Smooth muscle cell (in vitro differentiated cells): ENCODE measurements at regions not wholly inside any gene's neighbourhood (a gene's known extent, or its start where the extent isn't known, plus 50 kb on each side); places are given as distances from the start of the nearest gene placed in this dataset.
A peak's percentile ranks its signal among the peaks of the same experiment; 100 is the strongest.

Experiments used
- DNase-seq: peaks from one replicate; lab custom pipeline; 2025; ENCODE audit not compliant: unreplicated experiment; lab: John Stamatoyannopoulos, UW
- H2AFZ ChIP-seq: fragments of 200-600 bp; sonication (generic); 2 replicates; pipeline ENCODE4 v1.6.0; 2016; ENCODE audit warnings: antibody characterized with exemption, low read depth, mild to moderate bottlenecking
- H3F3A ChIP-seq: fragments of 200-600 bp; sonication (generic); 2 replicates; pipeline ENCODE4 v1.6.0; 2017; ENCODE audit warnings: antibody characterized with exemption, low read depth
- H3K27ac ChIP-seq: fragments of 200-600 bp; sonication (generic); 2 replicates; pipeline ENCODE4 v1.5.1; 2016; ENCODE audit warnings: low read depth, mild to moderate bottlenecking
- H3K27me3 ChIP-seq: fragments of 200-600 bp; sonication (generic); 2 replicates; pipeline ENCODE4 v1.6.1; 2016; ENCODE audit warnings: low read depth, mild to moderate bottlenecking
- H3K36me3 ChIP-seq: fragments of 200-600 bp; sonication (generic); 2 replicates; pipeline ENCODE4 v1.5.1; 2016; ENCODE audit warnings: low read depth
- H3K4me1 ChIP-seq: fragments of 200-600 bp; sonication (generic); 2 replicates; pipeline ENCODE4 v1.5.1; 2016; ENCODE audit warnings: low read depth
- H3K4me2 ChIP-seq: fragments of 200-600 bp; sonication (generic); 2 replicates; pipeline ENCODE4 v1.6.0; 2016; ENCODE audit warnings: mild to moderate bottlenecking
- H3K4me3 ChIP-seq: fragments of 200-600 bp; sonication (generic); 2 replicates; pipeline ENCODE4 v1.5.1; 2016; ENCODE audit warnings: mild to moderate bottlenecking
- H3K79me2 ChIP-seq: fragments of 200-600 bp; sonication (generic); 2 replicates; pipeline ENCODE4 v1.6.0; 2016; ENCODE audit warnings: low read depth, mild to moderate bottlenecking
- H3K9ac ChIP-seq: fragments of 200-600 bp; sonication (generic); 2 replicates; pipeline ENCODE4 v1.6.0; 2016; ENCODE audit warnings: low read depth
- H3K9me3 ChIP-seq: fragments of 200-600 bp; sonication (generic); replicated peaks from 2 replicates; pipeline ENCODE4 v1.5.1; 2016; ENCODE audit warnings: low read depth
- H4K20me1 ChIP-seq: fragments of 200-600 bp; sonication (generic); 2 replicates; pipeline ENCODE4 v1.6.0; 2016; ENCODE audit warnings: low read depth
- WGBS: methylation state at CpG from one replicate; pipeline ENCODE4 v1.1.7; 2016; ENCODE audit warnings: low lambda C conversion rate; 5-methylcytosine and 5-hydroxymethylcytosine counted together
- TF ChIP-seq, protein P1 (sequence below): fragments of 200-600 bp; sonication (generic); IDR thresholded peaks from 2 replicates; pipeline ENCODE4 v1.5.1; 2017; ENCODE audit warnings: borderline replicate concordance, mild to moderate bottlenecking, antibody characterized with exemption; ENCODE audit not compliant: insufficient read depth, poor library complexity, severe bottlenecking

DNA sequence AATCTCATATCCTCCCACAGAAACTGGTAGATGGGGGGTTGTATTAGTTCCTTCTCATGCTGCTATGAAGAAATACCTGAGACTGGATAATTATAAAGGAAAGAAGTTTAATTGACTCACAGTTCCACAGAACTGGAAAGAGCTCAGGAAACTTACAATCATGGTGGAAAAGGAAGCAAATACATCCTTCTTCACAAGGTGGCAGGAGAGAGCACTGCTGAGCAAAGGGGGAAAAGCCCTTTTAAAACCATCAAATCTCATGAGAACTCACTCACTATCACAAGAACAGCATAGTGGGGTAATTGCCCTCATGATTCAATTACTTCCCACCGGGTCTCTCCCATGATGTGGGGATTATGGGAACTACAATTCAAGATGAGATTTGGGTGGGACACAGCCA is 250.5 kb upstream of the GPRIN3 start:
- no peaks in the 10 kb centered on the region for H3K36me3 ChIP-seq
- H3K27ac ChIP-seq, result no peak overlapping the region
- no peak overlapping the region for H2AFZ ChIP-seq
- TF ChIP-seq, protein P1, sequence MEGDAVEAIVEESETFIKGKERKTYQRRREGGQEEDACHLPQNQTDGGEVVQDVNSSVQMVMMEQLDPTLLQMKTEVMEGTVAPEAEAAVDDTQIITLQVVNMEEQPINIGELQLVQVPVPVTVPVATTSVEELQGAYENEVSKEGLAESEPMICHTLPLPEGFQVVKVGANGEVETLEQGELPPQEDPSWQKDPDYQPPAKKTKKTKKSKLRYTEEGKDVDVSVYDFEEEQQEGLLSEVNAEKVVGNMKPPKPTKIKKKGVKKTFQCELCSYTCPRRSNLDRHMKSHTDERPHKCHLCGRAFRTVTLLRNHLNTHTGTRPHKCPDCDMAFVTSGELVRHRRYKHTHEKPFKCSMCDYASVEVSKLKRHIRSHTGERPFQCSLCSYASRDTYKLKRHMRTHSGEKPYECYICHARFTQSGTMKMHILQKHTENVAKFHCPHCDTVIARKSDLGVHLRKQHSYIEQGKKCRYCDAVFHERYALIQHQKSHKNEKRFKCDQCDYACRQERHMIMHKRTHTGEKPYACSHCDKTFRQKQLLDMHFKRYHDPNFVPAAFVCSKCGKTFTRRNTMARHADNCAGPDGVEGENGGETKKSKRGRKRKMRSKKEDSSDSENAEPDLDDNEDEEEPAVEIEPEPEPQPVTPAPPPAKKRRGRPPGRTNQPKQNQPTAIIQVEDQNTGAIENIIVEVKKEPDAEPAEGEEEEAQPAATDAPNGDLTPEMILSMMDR, result peak; percentile 23
- H3K9ac ChIP-seq, result no peak overlapping the region
- H3K4me3 ChIP-seq, result no peak overlapping the region
- no peaks in the 10 kb centered on the region for H4K20me1 ChIP-seq
- H3K4me1 ChIP-seq, result no peaks in the 10 kb centered on the region
- H3K9me3 ChIP-seq, result no peaks in the 10 kb centered on the region
- H3K79me2 ChIP-seq, result no peaks in the 10 kb centered on the region
- H3K4me2 ChIP-seq, result no peak overlapping the region
- no peaks in the 10 kb centered on the region for H3F3A ChIP-seq
- DNase-seq, result no peak
- H3K27me3 ChIP-seq, result no peaks in the 10 kb centered on the region
- WGBS, result 59% methylated on average over 1 of the region's 1 CpG

DNA sequence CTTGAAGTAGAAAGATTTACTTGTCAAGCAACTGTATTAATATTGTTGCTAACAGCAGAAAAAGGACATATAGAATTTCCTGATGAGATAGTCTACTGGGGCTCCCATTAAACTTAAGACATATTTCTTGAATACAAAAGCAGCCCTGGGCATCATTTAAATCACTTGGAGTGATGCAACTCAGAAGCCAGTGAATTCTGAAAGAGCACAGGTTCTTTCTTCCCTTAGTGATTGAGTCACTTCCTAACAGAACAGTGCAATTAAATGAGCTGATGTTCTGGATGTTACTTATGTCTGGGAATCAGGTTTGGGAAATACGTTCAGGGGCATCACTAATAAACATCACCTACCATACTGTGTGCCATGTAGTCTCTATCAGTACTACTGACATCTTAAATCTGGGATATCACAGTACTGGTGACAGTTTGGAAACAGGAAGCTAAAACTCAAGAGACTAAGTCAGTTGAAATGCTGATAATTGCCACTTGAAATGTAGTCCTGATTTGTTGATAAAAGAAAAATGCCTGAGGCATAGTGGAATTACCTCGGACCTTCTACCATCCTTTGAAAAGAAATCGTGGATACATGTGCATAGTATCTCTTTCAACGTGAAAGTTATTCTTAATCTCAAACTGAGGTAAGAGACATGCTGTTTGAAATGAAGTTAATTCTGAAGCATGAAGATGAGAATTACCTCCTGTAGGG is 249.2 kb upstream of the GPRIN3 start:
- Histone ChIP-seq H3K4me2 (no peak overlapping the region), H3F3A (no peaks in the 10 kb centered on the region), H3K27me3 (no peaks in the 10 kb centered on the region), H4K20me1 (no peaks in the 10 kb centered on the region), H3K36me3 (no peaks in the 10 kb centered on the region), H3K4me3 (no peak overlapping the region), H3K4me1 (no peaks in the 10 kb centered on the region), H3K9me3 (no peaks in the 10 kb centered on the region), H3K79me2 (no peaks in the 10 kb centered on the region), H3K9ac (no peak overlapping the region), H2AFZ (no peak overlapping the region), H3K27ac (no peak overlapping the region)
- WGBS, result 26% methylated on average over 4 of the region's 4 CpGs
- TF ChIP-seq, protein P1, result no peak
- DNase-seq, result no peak

DNA sequence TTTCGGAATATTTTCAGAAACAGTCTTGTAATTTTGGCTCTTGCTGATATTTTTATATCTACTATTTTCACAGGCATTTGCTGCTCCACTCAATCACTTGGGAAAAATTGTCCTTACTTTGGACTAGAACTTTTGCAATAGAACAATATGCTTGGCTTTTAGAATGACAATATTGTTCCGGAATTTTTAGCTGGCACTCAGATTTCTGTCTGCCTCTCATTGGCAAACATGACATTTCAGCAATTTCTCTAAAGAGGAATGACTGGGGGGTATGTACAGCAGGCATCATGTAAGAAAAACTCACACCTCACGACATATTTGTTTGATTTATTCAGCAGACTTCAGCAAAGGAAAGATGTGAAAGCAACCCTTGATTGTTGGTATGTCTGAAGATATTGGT is 243.6 kb upstream of the GPRIN3 start:
- no peaks in the 10 kb centered on the region for H4K20me1 ChIP-seq
- no peak overlapping the region for H3K27ac ChIP-seq
- no peak for DNase-seq
- TF ChIP-seq, protein P1, result no peak
- H3K9me3 ChIP-seq, result no peaks in the 10 kb centered on the region
- no peak overlapping the region for H3K4me3 ChIP-seq
- 90% methylated on average over 3 of the region's 3 CpGs for WGBS
- no peaks in the 10 kb centered on the region for H3K79me2 ChIP-seq
- no peaks in the 10 kb centered on the region for H3F3A ChIP-seq
- no peaks in the 10 kb centered on the region for H3K27me3 ChIP-seq
- no peaks in the 10 kb centered on the region for H3K36me3 ChIP-seq
- no peaks in the 10 kb centered on the region for H3K4me1 ChIP-seq
- H3K4me2 ChIP-seq, result no peak overlapping the region
- no peak overlapping the region for H2AFZ ChIP-seq
- no peak overlapping the region for H3K9ac ChIP-seq

DNA sequence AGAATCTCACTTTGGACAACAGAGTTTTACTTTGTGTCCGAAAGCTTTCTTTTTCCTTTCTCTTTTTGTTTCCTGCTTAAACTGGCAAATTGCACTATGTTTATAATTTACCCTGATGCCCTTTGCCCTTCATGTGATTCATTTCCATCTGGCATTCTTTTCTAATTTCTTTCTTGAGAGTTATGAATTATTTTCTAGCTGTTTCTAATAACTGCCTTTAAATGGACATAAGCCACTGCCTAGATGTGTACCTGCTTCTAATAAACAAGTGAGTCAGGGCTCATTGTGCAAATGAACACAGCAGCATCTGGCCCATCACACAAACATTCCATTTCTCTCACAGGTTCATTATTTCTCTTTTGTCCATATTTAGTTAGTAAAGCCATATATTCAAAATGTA is 242.3 kb upstream of the GPRIN3 start:
- H3K27me3 ChIP-seq, result no peaks in the 10 kb centered on the region
- no peak overlapping the region for H3K9ac ChIP-seq
- no peak for DNase-seq
- H3K4me3 ChIP-seq, result no peak overlapping the region
- no peak overlapping the region for H3K4me2 ChIP-seq
- no peak overlapping the region for H2AFZ ChIP-seq
- TF ChIP-seq, protein P1, result no peak
- H3K36me3 ChIP-seq, result no peaks in the 10 kb centered on the region
- 100% methylated on average over 1 of the region's 1 CpG for WGBS
- no peak overlapping the region for H3K27ac ChIP-seq
- no peaks in the 10 kb centered on the region for H3K4me1 ChIP-seq
- H3K9me3 ChIP-seq, result no peaks in the 10 kb centered on the region
- H3K79me2 ChIP-seq, result no peaks in the 10 kb centered on the region
- no peaks in the 10 kb centered on the region for H4K20me1 ChIP-seq
- no peaks in the 10 kb centered on the region for H3F3A ChIP-seq
